OCI-LY3 (cell line): ENCODE measurements at regions not wholly inside any gene's neighbourhood (a gene's known extent, or its start where the extent isn't known, plus 50 kb on each side); places are given as distances from the start of the nearest gene placed in this dataset.

Experiments
- CTCF ChIP-seq: fragments of 200-600, 300-600 bp; sonication (generic); IDR thresholded peaks from 2 replicates; pipeline ENCODE4 v1.5.1; 2014; ENCODE audit warnings: antibody characterized with exemption, low read length, low read depth
- EZH2phosphoT487 ChIP-seq: fragments of 200-600 bp; shearing (Covaris generic); IDR thresholded peaks from 2 replicates; pipeline ENCODE4 v1.6.1; 2018; ENCODE audit warnings: antibody characterized with exemption, mixed run types, low read depth

GRCh38 chr12:25327321-25327720 is 76.6 kb upstream of the KRAS start:
- no peak for TF ChIP-seq CTCF
- TF ChIP-seq EZH2phosphoT487, result no peak
